ENCODE measurements at regions not wholly inside any gene's neighbourhood (a gene's known extent, or its start where the extent isn't known, plus 50 kb on each side); places are given as distances from the start of the nearest gene placed in this dataset.

DNA sequence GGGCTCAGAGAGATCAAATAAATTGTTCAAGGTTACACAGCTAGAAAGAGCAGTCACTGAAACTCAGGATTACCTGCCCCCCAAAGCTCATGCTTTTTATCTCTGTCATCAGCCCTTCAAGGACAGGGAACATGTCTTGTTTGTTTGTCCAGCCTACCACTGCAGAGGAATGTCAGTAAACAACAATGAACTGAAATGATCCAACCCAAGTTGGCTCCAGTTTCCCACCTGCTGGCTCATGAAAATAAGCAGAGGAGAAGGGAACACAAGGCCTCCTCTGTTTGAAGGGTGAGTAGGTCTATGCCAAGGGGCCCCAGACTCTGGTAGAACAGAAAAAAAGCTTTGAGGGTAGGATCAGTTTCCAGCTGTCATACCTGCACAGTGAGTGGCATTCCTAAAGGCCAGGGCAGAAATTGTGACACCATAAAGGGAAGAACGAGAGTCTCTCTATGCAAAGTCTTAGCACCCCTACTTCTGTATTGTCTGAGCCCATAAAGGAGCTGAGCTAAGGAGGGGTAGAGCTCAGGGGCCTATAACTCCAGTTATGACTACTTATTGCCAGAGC lies 115.2 kb downstream of the TRIM36 start:
- H3K79me2 ChIP-seq (ENCODE audit: control insufficient read depth in 1 of 2, insufficient read depth in 2 of 2, low read length in 2 of 2) = no peaks in the 10 kb centered on the region
- 82% methylated on average over 1 of the region's 1 CpG; no CpG with 5 or more reads in 1 of the 2 experiments for WGBS, 2 experiments (ENCODE audit: extremely low coverage in 1 of 2, insufficient coverage in 1 of 2, insufficient read length in 1 of 2, insufficient replicate concordance in 2 of 2, low coverage in 1 of 2, low lambda C conversion rate in 2 of 2, missing lambda C conversion rate in 1 of 2)
- H3K23ac ChIP-seq (ENCODE audit: insufficient read length) = no peak overlapping the region
- H2BK5ac ChIP-seq (ENCODE audit: low read depth, low read length) = no peak overlapping the region
- CTCF ChIA-PET (ENCODE audit: partially characterized antibody) = interaction anchor here (0.7 to 1.3 kb wide), 3 partner anchors 15 to 224 kb away, joined by 3 to 7 read pairs (median 4); no protein-coding TSS in a partner anchor
- H3K9me3 ChIP-seq (ENCODE audit: insufficient read depth in 2 of 2, low read depth in 1 of 2, low read length in 1 of 2) = no peaks in the 10 kb centered on the region
- no peaks in the 10 kb centered on the region; a peak in 1 of 7 replicates for H3K4me1 ChIP-seq (replicated peaks in 1 of 4; ENCODE audit: control insufficient read depth in 3 of 4, insufficient read depth in 4 of 4, low read length in 3 of 4)
- no peak overlapping the region for H3K4ac ChIP-seq (replicated peaks; ENCODE audit: insufficient read length, low read depth, low read length)
- H4K8ac ChIP-seq (ENCODE audit: extremely low read depth, insufficient read depth, low read length) = no peak overlapping the region
- H2BK120ac ChIP-seq (replicated peaks; ENCODE audit: low read depth, low read length) = no peak overlapping the region
- H3K18ac ChIP-seq (ENCODE audit: extremely low read depth, low read length) = no peak overlapping the region
- POLR2A ChIA-PET (ENCODE audit: partially characterized antibody) = no interaction called here
- H3K27ac ChIP-seq (ENCODE audit: low read depth, low read length) = no peak overlapping the region
- no peak overlapping the region for H3K9ac ChIP-seq (replicated peaks in 1 of 4; ENCODE audit: extremely low read depth in 1 of 4, low read depth in 3 of 4, low read length in 3 of 4)
- no peak overlapping the region for H2BK12ac ChIP-seq (ENCODE audit: low read depth, low read length)
- no peak overlapping the region for H3K4me2 ChIP-seq (ENCODE audit: insufficient read depth in 1 of 2, low read depth in 2 of 2, low read length in 2 of 2)
- H3K23me2 ChIP-seq (ENCODE audit: low read depth, low read length) = no peaks in the 10 kb centered on the region
- no peak overlapping the region for H2BK20ac ChIP-seq (ENCODE audit: low read length)
- H3K27me3 ChIP-seq (replicated peaks in 1 of 4; ENCODE audit: control insufficient read depth in 3 of 4, extremely low read depth in 1 of 4, insufficient read depth in 3 of 4, low read length in 3 of 4) = no peaks in the 10 kb centered on the region
- no peak overlapping the region for H3K56ac ChIP-seq (replicated peaks; ENCODE audit: insufficient read length, low read depth, low read length)
- no peak overlapping the region for H3K4me3 ChIP-seq (ENCODE audit: extremely low read depth in 1 of 4, insufficient read depth in 2 of 4, low read depth in 3 of 4, low read length in 4 of 4)
- H2AK5ac ChIP-seq (ENCODE audit: low read depth, low read length) = no peak overlapping the region
- no peak overlapping the region for H4K5ac ChIP-seq (ENCODE audit: insufficient read length, low read depth, low read length)
- no peaks in the 10 kb centered on the region for H4K20me1 ChIP-seq (replicated peaks in 1 of 2; ENCODE audit: control insufficient read depth in 1 of 2, insufficient read depth in 2 of 2, low read length in 2 of 2)
- H4K91ac ChIP-seq (replicated peaks; ENCODE audit: insufficient read length, low read length) = no peak overlapping the region
- DNase-seq (ENCODE audit: low read depth in 1 of 2, low spot score in 2 of 2) = no peak
- H3K36me3 ChIP-seq (ENCODE audit: control insufficient read depth in 2 of 4, insufficient read depth in 4 of 4, low read length in 3 of 4) = no peaks in the 10 kb centered on the region
- no peak overlapping the region for H3K14ac ChIP-seq (ENCODE audit: insufficient read length)
- FAIRE-seq = no peak
- no peak overlapping the region for H2AFZ ChIP-seq (ENCODE audit: low read length)
- no peak overlapping the region for H2BK15ac ChIP-seq (ENCODE audit: low read length)
- no peaks in the 10 kb centered on the region for H3K79me1 ChIP-seq (ENCODE audit: low read depth, low read length)
- no peak for TF ChIP-seq BCL11A (IDR thresholded peaks at IDR 0.05; ENCODE audit: low read depth in 2 of 2, low read length in 2 of 2)
- no peak for TF ChIP-seq RXRA (IDR thresholded peaks at IDR 0.05; ENCODE audit: insufficient read depth, low read depth, low read length)
- TF ChIP-seq SUZ12 (IDR thresholded peaks at IDR 0.05; ENCODE audit: low read length) = no peak
- TF ChIP-seq EP300 (IDR thresholded peaks at IDR 0.05; ENCODE audit: borderline replicate concordance in 1 of 2, low read depth in 2 of 2, low read length in 2 of 2) = no peak

Data from H1 (cell line).